ENCODE measurements at regions not wholly inside any gene's neighbourhood (a gene's known extent, or its start where the extent isn't known, plus 50 kb on each side); places are given as distances from the start of the nearest gene placed in this dataset.
"Not testable (repeated sequence)": the region's sequence is repeated elsewhere in the genome, so short reads cannot be mapped to it uniquely, and the experiment has no call there.

DNA sequence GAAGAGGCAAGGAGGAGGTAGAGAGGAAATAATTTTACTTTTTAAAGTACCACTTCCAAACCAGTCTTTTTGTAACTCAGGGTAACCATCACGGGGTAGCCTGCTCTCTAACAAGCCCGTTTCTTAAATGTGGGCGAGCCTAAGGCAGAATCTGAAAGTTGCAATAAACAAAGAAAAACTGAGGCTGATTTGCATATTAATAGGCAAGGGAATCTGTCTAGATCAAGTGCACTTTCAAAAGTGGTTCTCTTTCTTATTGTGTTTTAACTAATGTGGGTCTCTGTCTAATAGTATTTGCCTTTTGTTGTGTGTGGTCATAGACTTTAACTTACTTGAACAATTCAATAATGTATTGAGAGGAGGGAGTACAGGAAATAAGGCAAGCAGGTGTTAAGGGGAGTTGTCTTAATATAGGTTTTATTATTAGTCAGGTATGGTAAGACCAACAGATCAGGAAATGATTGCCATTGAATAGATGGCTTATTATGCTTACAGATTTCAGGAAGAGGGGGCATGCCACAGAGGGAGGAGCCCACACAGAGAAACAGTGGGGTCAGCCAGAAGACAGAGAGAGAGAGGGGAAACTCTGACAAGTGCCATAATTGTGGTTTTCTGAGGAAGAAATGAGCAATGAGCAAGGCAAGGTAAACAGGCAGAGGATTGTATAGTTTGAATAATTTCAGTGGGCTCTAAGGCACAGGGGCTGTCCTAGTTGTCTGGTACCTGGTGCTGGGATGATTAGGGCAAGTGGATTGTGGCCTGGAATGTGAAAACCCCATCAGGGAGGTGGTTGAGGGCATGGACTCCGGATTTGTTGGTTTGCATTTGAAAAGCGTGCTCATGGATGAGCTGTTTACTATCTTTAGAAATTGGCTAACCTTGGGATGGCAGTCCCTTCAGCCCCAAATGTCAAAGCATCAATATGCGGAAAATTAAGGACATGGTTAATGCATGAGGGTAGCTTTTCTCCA lies 237.2 kb downstream of the TOX3 start:
- no peak for DNase-seq

GRCh38 chr16:52308051-52308450 lies 238.9 kb downstream of the TOX3 start:
- no peak for DNase-seq

- DNase-seq: no peak
These were observed 245.9 kb downstream of the TOX3 start for GRCh38 chr16:52301026-52301425.

GRCh38 chr16:52298769-52299168 lies 248.2 kb downstream of the TOX3 start:
- DNase-seq: no peak

DNA sequence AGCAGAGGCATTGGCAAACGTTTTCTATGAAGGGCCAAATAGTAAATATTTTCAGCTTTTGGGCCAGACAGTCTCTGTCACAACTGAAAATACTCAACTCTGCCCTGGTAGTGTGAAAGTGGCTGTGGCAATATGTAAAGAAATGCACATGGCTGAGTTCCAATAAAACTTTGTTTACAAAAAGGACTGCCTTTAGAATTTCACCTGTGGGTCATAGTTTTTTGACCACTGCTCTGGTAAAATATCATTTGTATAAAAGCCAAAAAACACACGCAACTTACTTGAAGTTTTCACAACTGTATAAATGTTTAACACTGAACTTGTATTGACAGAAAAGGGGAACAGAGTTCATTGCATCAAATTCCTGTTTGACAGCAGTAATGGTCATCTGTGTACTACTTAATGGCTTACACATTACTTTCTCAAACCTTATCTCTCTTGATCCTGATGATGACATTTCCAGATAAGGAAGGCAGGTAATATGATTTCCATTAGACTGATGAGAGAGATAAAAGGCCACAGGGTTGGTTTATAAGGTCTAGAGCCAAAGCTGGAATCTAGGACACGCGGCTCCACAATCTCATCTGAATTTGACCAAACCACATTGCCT lies 250.1 kb downstream of the TOX3 start:
- DNase-seq: not testable (repeated sequence)

DNA sequence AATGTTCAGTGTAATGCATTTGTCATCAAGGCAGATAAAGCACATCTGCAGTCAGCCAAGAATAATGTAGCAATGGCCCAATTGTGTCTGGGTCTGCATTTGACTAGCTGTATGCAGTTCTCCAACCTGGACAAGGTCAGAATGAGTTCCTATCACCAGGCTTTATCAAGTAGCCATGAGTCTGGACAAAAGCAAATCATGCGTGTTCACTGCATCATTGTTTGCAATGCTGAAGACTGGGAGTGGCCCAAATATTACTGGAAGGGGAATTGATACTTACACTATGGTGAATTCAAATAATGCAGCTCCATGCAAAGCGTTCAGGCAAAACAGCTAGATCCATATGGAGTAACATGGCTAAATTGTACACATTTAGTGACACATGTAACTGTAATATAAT lies 250.9 kb downstream of the TOX3 start:
- no peak for DNase-seq

DNA sequence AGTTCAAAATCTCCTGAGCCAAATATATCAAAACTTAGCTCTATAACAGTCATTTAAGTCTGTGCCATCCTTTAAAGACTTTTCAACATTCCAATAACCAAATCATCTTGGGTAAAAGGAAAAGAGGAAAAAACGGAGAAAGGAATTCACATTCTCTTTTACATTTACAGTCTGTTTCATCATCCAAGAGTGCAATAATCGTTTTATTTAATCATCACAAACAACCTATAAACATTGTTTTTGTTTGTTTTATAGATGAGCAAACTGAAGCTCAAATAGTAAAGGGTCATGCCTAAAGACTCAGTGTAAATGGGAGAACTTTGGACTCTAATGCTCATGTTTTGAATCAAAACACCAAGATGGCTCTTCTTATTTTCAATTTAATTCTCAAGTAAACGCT lies 252.3 kb downstream of the TOX3 start:
- no peak for DNase-seq

- DNase-seq: no peak
These were observed 253.7 kb downstream of the TOX3 start for GRCh38 chr16:52293204-52293603.

GRCh38 chr16:52283584-52284375 lies 263.2 kb downstream of the TOX3 start:
- no peak for DNase-seq

DNA sequence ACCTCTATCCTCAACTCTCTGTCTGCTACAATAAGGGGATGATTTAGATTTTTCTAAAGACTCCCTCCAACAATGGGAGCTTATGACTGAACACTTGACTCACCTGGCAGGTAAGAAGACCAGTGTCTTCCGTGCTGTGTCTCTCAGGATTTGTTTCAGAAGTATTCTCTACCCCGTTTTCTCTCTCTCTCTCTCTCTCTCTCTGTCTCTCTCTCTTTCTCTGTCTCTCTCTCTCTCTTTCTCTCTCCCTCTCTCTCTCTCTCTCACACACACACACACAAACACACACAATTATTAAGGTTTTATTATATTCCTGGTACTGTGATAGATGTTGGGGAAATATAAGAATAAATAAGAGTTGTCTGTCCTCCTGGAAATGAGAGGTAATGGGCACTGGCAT lies 263.9 kb downstream of the TOX3 start:
- no peak for DNase-seq

- no peak for DNase-seq
These were observed 266.9 kb downstream of the TOX3 start for GRCh38 chr16:52280086-52280485.

DNA sequence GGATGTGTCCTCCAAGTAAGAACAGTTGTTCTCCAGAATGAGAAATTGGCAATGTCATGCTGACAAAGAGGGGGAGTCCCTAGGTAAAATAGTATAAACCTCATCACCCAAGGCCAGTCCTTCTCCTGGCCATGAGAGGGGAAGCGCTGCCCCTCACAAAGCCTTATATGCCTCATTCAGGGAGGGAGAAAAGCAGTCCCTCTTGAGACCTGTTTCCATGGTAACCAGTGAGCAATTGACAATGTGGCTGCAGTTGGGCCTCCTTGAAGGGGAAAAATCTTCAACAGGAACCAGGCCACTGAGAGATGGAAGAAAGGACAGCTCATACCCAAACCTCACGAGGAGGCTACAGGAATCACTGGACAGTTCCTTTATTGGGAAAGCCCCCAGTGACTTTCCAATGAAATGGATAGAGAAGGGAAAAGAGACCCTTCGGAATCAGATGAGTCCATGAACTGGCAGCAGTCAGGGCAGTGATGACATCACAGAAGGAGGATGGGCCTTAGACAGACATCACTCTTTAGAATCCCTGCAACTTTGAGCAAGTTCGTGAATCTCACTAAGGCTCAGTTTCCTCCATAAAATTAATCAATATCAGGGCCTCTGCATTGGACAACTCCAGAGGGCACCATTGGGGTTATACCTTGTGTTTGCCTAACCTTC lies 275.7 kb downstream of the TOX3 start:
- no peak for DNase-seq

GRCh38 chr16:52265446-52265861 lies 281.5 kb downstream of the TOX3 start:
- DNase-seq: no peak

DNA sequence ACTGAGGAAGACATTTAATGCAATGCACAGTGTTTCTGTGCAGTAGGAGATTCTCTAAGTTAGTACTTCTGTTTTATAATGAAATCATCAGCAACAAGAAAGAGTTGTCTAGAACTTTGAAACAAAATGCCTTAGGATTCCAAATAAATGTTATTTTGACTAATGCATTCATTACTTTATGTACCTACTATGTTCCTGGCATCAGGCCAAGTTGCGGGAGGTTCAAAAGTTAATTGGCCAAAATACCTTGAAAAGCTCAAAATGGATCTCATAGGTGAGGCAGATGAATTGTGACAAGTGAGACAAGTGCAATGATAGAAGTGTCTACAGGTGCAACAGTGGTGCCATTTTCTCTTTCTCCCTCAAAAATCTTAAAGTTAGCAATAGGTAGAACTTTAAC lies 289.4 kb downstream of the TOX3 start:
- no peak for DNase-seq

- DNase-seq: no peak
These were observed 290.4 kb downstream of the TOX3 start for GRCh38 chr16:52256310-52257078.

DNA sequence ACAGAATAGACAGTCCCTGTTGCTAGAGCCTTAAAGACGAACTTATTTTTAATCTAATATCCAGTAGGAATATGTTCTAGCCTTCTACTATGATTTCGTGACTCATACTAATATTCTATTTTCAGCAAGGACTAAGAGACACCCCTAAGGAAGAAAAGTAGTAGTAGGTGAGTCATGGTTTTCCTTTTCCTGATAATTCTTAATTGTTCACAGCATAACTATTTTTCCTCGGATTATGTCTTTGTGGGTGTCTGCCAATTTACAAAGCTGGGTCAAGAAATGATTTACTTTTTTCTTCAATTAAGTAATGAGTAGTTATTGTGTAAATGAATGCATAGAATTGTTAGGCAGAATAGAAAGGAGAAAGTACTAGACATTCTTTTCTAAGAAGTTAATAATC lies 292.2 kb downstream of the TOX3 start:
- no peak for DNase-seq

- DNase-seq: no peak
These were observed 294.3 kb downstream of the TOX3 start for GRCh38 chr16:52252680-52253079.

GRCh38 chr16:52251495-52251894 lies 295.4 kb downstream of the TOX3 start:
- no peak for DNase-seq

GRCh38 chr16:52247737-52248136 lies 299.2 kb downstream of the TOX3 start:
- no peak for DNase-seq

GRCh38 chr16:52238710-52239109 lies 308.2 kb downstream of the TOX3 start:
- DNase-seq: no peak

- DNase-seq: no peak
These were observed 309.1 kb downstream of the TOX3 start for GRCh38 chr16:52237823-52238222.

GRCh38 chr16:52235186-52235585 lies 311.8 kb downstream of the TOX3 start:
- no peak for DNase-seq

Measured in CD4-positive, alpha-beta T cell treated with Interferon alpha-2 for 1 hour (primary cell).